HG02642 (cell line): ENCODE measurements at regions not wholly inside any gene's neighbourhood (a gene's known extent, or its start where the extent isn't known, plus 50 kb on each side); places are given as distances from the start of the nearest gene placed in this dataset.

Experiments used
- ATAC-seq: cut with Tn5 transposase; IDR thresholded peaks from one replicate; pipeline ENCODE4 v1.9.1; 2021; ENCODE audit warnings: mild to moderate bottlenecking; ENCODE audit not compliant: unreplicated experiment, poor library complexity

GRCh38 chr4:137468836-137469235 lies 63.5 kb downstream of the PCDH18 start:
- no peak for ATAC-seq

- no peak for ATAC-seq
Observed at GRCh38 chr4:137467537-137467936, 64.8 kb downstream of the PCDH18 start.

- ATAC-seq: no peak
Observed at GRCh38 chr4:137463377-137464003, 68.8 kb downstream of the PCDH18 start.

GRCh38 chr4:137455647-137456321 lies 76.5 kb downstream of the PCDH18 start:
- ATAC-seq: no peak

- ATAC-seq: no peak
Observed at GRCh38 chr4:137454767-137455166, 77.5 kb downstream of the PCDH18 start.

- ATAC-seq: no peak
Observed at GRCh38 chr4:137452799-137453198, 79.5 kb downstream of the PCDH18 start.

GRCh38 chr4:137451172-137451825 lies 81.0 kb downstream of the PCDH18 start:
- ATAC-seq: no peak

GRCh38 chr4:137448402-137448801 lies 83.9 kb downstream of the PCDH18 start:
- no peak for ATAC-seq

- ATAC-seq: no peak
Observed at GRCh38 chr4:137446071-137446470, 86.2 kb downstream of the PCDH18 start.

- ATAC-seq: no peak
Observed at GRCh38 chr4:137443031-137443800, 89.1 kb downstream of the PCDH18 start.

GRCh38 chr4:137432446-137433311 lies 99.6 kb downstream of the PCDH18 start:
- no peak for ATAC-seq

GRCh38 chr4:137430171-137430570 lies 102.1 kb downstream of the PCDH18 start:
- ATAC-seq: no peak

- no peak for ATAC-seq
Observed at GRCh38 chr4:137427411-137427810, 104.9 kb downstream of the PCDH18 start.

GRCh38 chr4:137425281-137425680 lies 107.0 kb downstream of the PCDH18 start:
- ATAC-seq: no peak

- ATAC-seq: no peak
Observed at GRCh38 chr4:137422666-137423065, 109.6 kb downstream of the PCDH18 start.

- no peak for ATAC-seq
Observed at GRCh38 chr4:137421796-137422195, 110.5 kb downstream of the PCDH18 start.

GRCh38 chr4:137420901-137421396 lies 111.3 kb downstream of the PCDH18 start:
- no peak for ATAC-seq

GRCh38 chr4:137417676-137418075 lies 114.6 kb downstream of the PCDH18 start:
- ATAC-seq: no peak

GRCh38 chr4:137414802-137415201 lies 117.5 kb downstream of the PCDH18 start:
- no peak for ATAC-seq
